ENCODE measurements at regions not wholly inside any gene's neighbourhood (a gene's known extent, or its start where the extent isn't known, plus 50 kb on each side); places are given as distances from the start of the nearest gene placed in this dataset.

DNA sequence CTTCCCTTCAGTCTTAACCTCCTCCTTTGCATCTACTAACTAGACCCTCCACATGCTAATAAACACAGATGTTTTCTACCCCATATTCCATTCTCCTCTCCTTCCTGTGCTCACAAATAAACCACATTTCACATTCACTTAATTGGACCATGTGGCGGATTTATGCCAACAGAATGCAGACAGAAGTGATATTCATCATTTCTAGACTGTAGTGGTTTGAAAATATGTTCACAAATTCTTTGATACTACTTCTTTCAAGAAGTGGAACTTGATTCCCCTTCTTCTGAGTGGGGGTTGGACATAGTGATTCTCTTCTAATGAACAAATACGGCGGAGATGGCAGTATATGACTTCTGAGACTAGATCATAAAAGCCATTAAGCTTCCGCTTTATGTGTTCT, 73.5 kb upstream of the SPTBN1 start:
- DNase-seq: no peak
- H3K27me3 Mint-ChIP-seq: peaks cover 4% of the 10 kb centered on the region
- no peaks in the 10 kb centered on the region for H3K9me3 Mint-ChIP-seq
- H3K4me1 Mint-ChIP-seq: no peaks in the 10 kb centered on the region
- no peak overlapping the region for H3K4me3 Mint-ChIP-seq
- intact Hi-C loops (cut with micrococcal nuclease): no loop called here
- H3K36me3 Mint-ChIP-seq (ENCODE audit: low read depth): no peaks in the 10 kb centered on the region
- H3K27ac Mint-ChIP-seq: no peak overlapping the region

- intact Hi-C loops (cut with micrococcal nuclease): no loop called here
- H3K27ac Mint-ChIP-seq: no peak overlapping the region
- no peak for DNase-seq
- H3K4me3 Mint-ChIP-seq: no peak overlapping the region
- H3K36me3 Mint-ChIP-seq (ENCODE audit: low read depth): no peaks in the 10 kb centered on the region
- H3K9me3 Mint-ChIP-seq: no peaks in the 10 kb centered on the region
- H3K4me1 Mint-ChIP-seq: no peaks in the 10 kb centered on the region
- peaks cover 4% of the 10 kb centered on the region for H3K27me3 Mint-ChIP-seq
Measured at GRCh38 chr2:54384301-54385203, 71.6 kb upstream of the SPTBN1 start.

- Mint-ChIP-seq H3K9me3 (no peaks in the 10 kb centered on the region), H3K4me1 (no peaks in the 10 kb centered on the region), H3K4me3 (no peak overlapping the region), H3K27me3 (peaks cover 4% of the 10 kb centered on the region), H3K27ac (no peak overlapping the region), H3K36me3 (ENCODE audit: low read depth) (no peaks in the 10 kb centered on the region)
- intact Hi-C loops (cut with micrococcal nuclease): no loop called here
- no peak for DNase-seq
Measured at GRCh38 chr2:54385271-54385670, 70.9 kb upstream of the SPTBN1 start.

- H3K27ac Mint-ChIP-seq: no peak overlapping the region
- intact Hi-C loops (cut with micrococcal nuclease): no loop called here
- no peak for DNase-seq
- H3K4me1 Mint-ChIP-seq: no peaks in the 10 kb centered on the region
- peaks cover 4% of the 10 kb centered on the region for H3K27me3 Mint-ChIP-seq
- H3K9me3 Mint-ChIP-seq: no peaks in the 10 kb centered on the region
- H3K36me3 Mint-ChIP-seq (ENCODE audit: low read depth): no peaks in the 10 kb centered on the region
- H3K4me3 Mint-ChIP-seq: no peak overlapping the region
Measured at GRCh38 chr2:54386585-54386984, 69.5 kb upstream of the SPTBN1 start.

DNA sequence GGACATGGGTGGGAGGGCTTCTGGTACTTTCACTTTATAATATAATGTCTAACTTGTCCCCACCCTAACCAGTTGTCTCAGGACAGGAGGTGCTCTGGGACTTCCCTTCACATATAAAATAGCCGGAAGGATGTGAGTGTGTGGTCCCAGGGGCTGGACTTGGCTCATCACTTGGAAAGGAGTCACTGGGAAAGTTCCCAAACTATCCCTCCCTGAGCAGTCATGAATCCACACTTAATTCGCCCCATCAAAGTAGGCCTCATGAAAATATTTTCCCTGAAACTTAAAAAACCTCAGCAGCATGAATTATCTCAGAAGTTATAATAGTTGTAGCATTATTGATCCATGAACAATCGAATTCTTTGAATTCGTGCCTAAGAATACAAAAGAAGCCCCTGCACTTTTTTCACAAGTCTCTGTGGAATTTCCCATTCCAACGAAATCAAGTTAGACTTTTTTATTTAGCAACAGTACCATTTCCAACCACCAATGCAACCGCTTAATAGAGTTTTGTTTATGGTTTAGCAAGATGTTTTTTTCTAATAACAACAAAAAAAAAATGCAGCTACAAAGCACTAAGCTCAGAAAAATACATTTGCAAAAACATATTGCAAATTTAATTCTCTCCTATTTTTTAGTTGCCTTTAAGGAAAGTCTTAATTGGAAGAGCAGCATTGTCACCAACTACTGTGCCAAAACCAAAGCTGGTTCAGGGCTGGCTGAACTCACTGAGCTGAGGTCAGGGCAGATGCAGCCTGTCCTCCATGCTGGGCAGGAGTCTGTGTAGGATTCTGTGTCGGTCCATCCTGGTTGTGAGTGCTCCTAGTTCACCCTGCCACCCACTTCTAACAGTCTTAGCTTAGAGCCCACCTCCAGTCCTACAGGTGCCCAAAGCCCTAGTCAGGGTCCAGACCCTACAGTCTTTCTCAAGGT, 68.8 kb upstream of the SPTBN1 start:
- Mint-ChIP-seq H3K36me3 (ENCODE audit: low read depth) (no peaks in the 10 kb centered on the region), H3K27ac (no peak overlapping the region), H3K9me3 (no peaks in the 10 kb centered on the region), H3K27me3 (peaks cover 4% of the 10 kb centered on the region), H3K4me1 (no peaks in the 10 kb centered on the region), H3K4me3 (no peak overlapping the region)
- DNase-seq: no peak
- intact Hi-C loops (cut with micrococcal nuclease): no loop called here

GRCh38 chr2:54388076-54388475, 68.1 kb upstream of the SPTBN1 start:
- intact Hi-C loops (cut with micrococcal nuclease): no loop called here
- Mint-ChIP-seq H3K4me1 (no peaks in the 10 kb centered on the region), H3K27ac (no peak overlapping the region), H3K36me3 (ENCODE audit: low read depth) (no peaks in the 10 kb centered on the region), H3K27me3 (peaks cover 4% of the 10 kb centered on the region), H3K4me3 (no peak overlapping the region), H3K9me3 (no peaks in the 10 kb centered on the region)
- no peak for DNase-seq

GRCh38 chr2:54392555-54393324, 63.4 kb upstream of the SPTBN1 start:
- Mint-ChIP-seq H3K27me3 (peaks cover 4% of the 10 kb centered on the region), H3K4me3 (no peak overlapping the region), H3K36me3 (ENCODE audit: low read depth) (no peaks in the 10 kb centered on the region), H3K9me3 (no peaks in the 10 kb centered on the region), H3K27ac (no peak overlapping the region), H3K4me1 (peaks cover 5% of the 10 kb centered on the region)
- no peak for DNase-seq
- intact Hi-C loops (cut with micrococcal nuclease): no loop called here

DNA sequence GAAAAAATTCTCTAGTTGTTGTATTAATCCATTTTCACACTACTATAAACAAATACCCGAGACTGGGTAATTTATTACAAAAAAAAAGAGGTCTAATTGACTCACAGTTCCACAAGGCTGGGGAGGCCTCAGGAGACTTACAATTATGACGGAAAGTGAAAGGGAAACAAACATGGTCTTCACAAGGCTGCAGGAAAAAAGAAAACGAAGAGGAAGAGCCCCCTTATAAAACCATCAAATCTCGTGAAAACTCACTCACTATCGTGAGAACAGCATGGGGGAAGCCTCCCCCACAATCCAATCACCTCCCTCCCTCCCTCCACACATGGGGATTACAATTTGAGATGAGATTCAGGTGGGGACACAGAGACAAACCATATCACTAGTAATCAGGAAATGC, 61.7 kb upstream of the SPTBN1 start:
- intact Hi-C loops (cut with micrococcal nuclease): no loop called here
- no peak for DNase-seq
- peak overlapping the region; percentile 77 for H3K27ac Mint-ChIP-seq

GRCh38 chr2:54396107-54396506, 60.0 kb upstream of the SPTBN1 start:
- Mint-ChIP-seq H3K27ac (no peak overlapping the region), H3K4me1 (peaks cover 5% of the 10 kb centered on the region), H3K4me3 (no peak overlapping the region), H3K27me3 (peaks cover 4% of the 10 kb centered on the region), H3K9me3 (no peaks in the 10 kb centered on the region), H3K36me3 (ENCODE audit: low read depth) (no peaks in the 10 kb centered on the region)
- no peak for DNase-seq
- intact Hi-C loops (cut with micrococcal nuclease): no loop called here

More for the DNA sequence above, 61.7 kb upstream of the SPTBN1 start:
- H3K4me1 Mint-ChIP-seq: peaks cover 5% of the 10 kb centered on the region
- H3K27me3 Mint-ChIP-seq: peaks cover 4% of the 10 kb centered on the region
- no peaks in the 10 kb centered on the region for H3K36me3 Mint-ChIP-seq (ENCODE audit: low read depth)
- no peaks in the 10 kb centered on the region for H3K9me3 Mint-ChIP-seq
- H3K4me3 Mint-ChIP-seq: peak overlapping the region; percentile 59

GRCh38 chr2:54396798-54397197, 59.3 kb upstream of the SPTBN1 start:
- H3K4me3 Mint-ChIP-seq: no peak overlapping the region
- H3K27ac Mint-ChIP-seq: no peak overlapping the region
- intact Hi-C loops (cut with micrococcal nuclease): no loop called here
- peaks cover 5% of the 10 kb centered on the region for H3K4me1 Mint-ChIP-seq
- H3K36me3 Mint-ChIP-seq (ENCODE audit: low read depth): no peaks in the 10 kb centered on the region
- H3K27me3 Mint-ChIP-seq: peaks cover 4% of the 10 kb centered on the region
- H3K9me3 Mint-ChIP-seq: no peaks in the 10 kb centered on the region
- no peak for DNase-seq

DNA sequence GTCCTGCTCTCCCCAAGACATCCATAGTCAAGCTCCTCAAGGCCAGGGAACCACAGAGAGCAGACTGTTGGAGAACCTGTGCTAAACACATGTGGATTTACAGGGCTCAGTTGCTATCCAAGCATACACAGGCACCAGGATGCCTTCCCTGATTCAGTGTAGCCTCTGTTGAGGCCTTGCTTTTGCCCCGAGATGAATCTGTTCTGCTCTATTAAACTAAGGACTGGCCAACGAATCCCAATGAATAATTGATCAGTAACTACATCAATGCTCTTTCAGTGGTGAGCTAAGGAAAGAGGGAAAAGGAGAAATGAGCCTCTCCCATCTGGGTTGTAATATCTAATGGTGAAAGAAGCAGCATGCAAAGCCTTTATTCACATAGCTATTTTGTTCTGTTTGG, 58.7 kb upstream of the SPTBN1 start:
- DNase-seq: no peak
- H3K27me3 Mint-ChIP-seq: peaks cover 4% of the 10 kb centered on the region
- no peak overlapping the region for H3K4me3 Mint-ChIP-seq
- H3K27ac Mint-ChIP-seq: no peak overlapping the region
- intact Hi-C loops (cut with micrococcal nuclease): no loop called here
- H3K36me3 Mint-ChIP-seq (ENCODE audit: low read depth): no peaks in the 10 kb centered on the region
- no peaks in the 10 kb centered on the region for H3K9me3 Mint-ChIP-seq
- H3K4me1 Mint-ChIP-seq: peaks cover 5% of the 10 kb centered on the region

DNA sequence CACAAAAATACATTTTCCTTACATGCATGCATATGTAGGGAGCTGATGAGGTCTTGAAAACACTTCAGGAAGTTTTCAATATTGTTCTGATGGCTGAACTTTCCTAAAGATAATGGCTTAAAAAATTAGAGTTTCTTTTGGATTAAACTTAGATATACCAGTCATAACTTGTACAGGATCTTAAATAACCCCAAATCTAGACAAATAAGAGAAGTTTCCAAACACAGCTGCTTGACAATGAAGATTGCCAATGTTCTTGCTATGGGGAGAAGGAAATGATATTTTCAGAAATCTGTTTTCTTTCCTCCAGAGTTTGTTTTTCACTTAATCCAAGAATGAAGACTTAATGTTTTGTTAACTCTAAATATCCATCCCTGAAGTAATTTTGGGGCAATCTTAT, 54.6 kb upstream of the SPTBN1 start:
- Mint-ChIP-seq H3K9me3 (no peaks in the 10 kb centered on the region), H3K36me3 (ENCODE audit: low read depth) (no peaks in the 10 kb centered on the region), H3K27ac (no peak overlapping the region), H3K4me1 (no peaks in the 10 kb centered on the region), H3K4me3 (no peak overlapping the region), H3K27me3 (peaks cover 2% of the 10 kb centered on the region)
- DNase-seq: no peak
- intact Hi-C loops (cut with micrococcal nuclease): no loop called here

DNA sequence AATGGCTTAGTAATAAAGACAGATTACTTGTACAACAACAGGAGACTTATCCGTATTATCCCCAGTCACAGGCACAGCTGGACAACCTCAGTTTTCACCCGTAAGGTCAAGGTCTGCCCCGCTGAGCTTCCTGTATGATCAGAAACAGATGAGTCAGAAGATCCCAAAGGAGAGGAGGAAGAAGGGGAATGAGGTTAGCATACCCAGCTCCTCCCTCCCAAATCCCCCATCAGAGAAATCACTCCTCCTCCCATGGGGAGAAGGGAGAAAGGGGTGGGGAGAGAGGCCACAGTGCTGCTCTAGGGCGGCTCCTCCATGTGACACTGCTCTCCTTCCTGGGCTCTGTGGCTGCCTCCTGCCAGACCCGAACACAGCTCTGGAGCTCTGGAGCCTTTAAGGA, 53.8 kb upstream of the SPTBN1 start:
- Mint-ChIP-seq H3K4me1 (no peaks in the 10 kb centered on the region), H3K27ac (no peak overlapping the region), H3K36me3 (ENCODE audit: low read depth) (no peaks in the 10 kb centered on the region), H3K9me3 (no peaks in the 10 kb centered on the region), H3K27me3 (peaks cover 2% of the 10 kb centered on the region), H3K4me3 (no peak overlapping the region)
- intact Hi-C loops (cut with micrococcal nuclease): no loop called here
- no peak for DNase-seq
